Neuronal stem cell (in vitro differentiated cells): ENCODE measurements at regions not wholly inside any gene's neighbourhood (a gene's known extent, or its start where the extent isn't known, plus 50 kb on each side); places are given as distances from the start of the nearest gene placed in this dataset.

Experiments
- DNase-seq: peaks from one replicate; pipeline ENCODE4 v3.0.0-alpha.2; 2013; ENCODE audit warnings: low spot score
- H2AFZ ChIP-seq: one replicate; pipeline ENCODE4 v1.6.1; 2013; ENCODE audit warnings: mild to moderate bottlenecking, low read length, inconsistent platforms
- H2AK5ac ChIP-seq: 2 replicates; pipeline ENCODE4 v1.6.1; 2013; ENCODE audit warnings: low read depth, mild to moderate bottlenecking, inconsistent platforms, low read length, moderate library complexity, mixed read lengths
- H2BK120ac ChIP-seq: 2 replicates; pipeline ENCODE4 v1.6.1; 2013; ENCODE audit warnings: low read depth, mild to moderate bottlenecking, inconsistent platforms, low read length, moderate library complexity, mixed read lengths
- H2BK12ac ChIP-seq: one replicate; pipeline ENCODE4 v1.6.1; 2013; ENCODE audit warnings: low read length, inconsistent platforms
- H2BK15ac ChIP-seq: 2 replicates; pipeline ENCODE4 v1.6.1; 2013; ENCODE audit warnings: mild to moderate bottlenecking, low read length, inconsistent platforms, mixed read lengths
- H2BK5ac ChIP-seq: one replicate; pipeline ENCODE4 v1.6.1; 2013; ENCODE audit warnings: inconsistent platforms, mild to moderate bottlenecking, low read length, moderate library complexity
- H3K14ac ChIP-seq: one replicate; pipeline ENCODE4 v1.6.1; 2013; ENCODE audit warnings: low read length, inconsistent platforms
- H3K18ac ChIP-seq: 2 replicates; pipeline ENCODE4 v1.6.1; 2013; ENCODE audit warnings: low read length, inconsistent platforms
- H3K23ac ChIP-seq: 2 replicates; pipeline ENCODE4 v1.6.1; 2013; ENCODE audit warnings: low read depth, mild to moderate bottlenecking, mixed read lengths, low read length, inconsistent platforms; ENCODE audit not compliant: poor library complexity
- H3K27ac ChIP-seq: replicated peaks from 3 replicates; pipeline ENCODE4 v1.5.1; 2013; ENCODE audit warnings: low read length, inconsistent platforms
- H3K27me3 ChIP-seq, 3 experiments: 2 replicates each; pipeline ENCODE4 v1.6.1; 2013; ENCODE audit warnings: low read length in 3 of 3, mild to moderate bottlenecking in 2 of 3, inconsistent platforms in 1 of 3, low read depth in 1 of 3, mixed read lengths in 1 of 3, moderate library complexity in 1 of 3; ENCODE audit not compliant: control insufficient read depth in 3 of 3, insufficient read depth in 3 of 3
- H3K36me3 ChIP-seq, 2 donors: replicated peaks in 1 of 2; 2 replicates each; pipeline ENCODE4 v1.6.1; 2013; ENCODE audit warnings: low read length in 2 of 2; ENCODE audit not compliant: control insufficient read depth in 2 of 2, insufficient read depth in 2 of 2
- H3K4ac ChIP-seq: 2 replicates; pipeline ENCODE4 v1.6.1; 2013; ENCODE audit warnings: inconsistent platforms, mild to moderate bottlenecking, low read length, moderate library complexity
- H3K4me1 ChIP-seq, 2 donors: 1 replicate in 1 of 2; 2 replicates in 1 of 2; pipeline ENCODE4 v1.6.1; 2013; ENCODE audit warnings: low read length in 2 of 2, low read depth in 1 of 2; ENCODE audit not compliant: control insufficient read depth in 2 of 2, insufficient read depth in 1 of 2
- H3K4me2 ChIP-seq: one replicate; pipeline ENCODE4 v1.6.1; 2013; ENCODE audit warnings: mild to moderate bottlenecking, low read length, inconsistent platforms; ENCODE audit not compliant: insufficient read depth, poor library complexity, severe bottlenecking
- H3K4me3 ChIP-seq, 2 donors: 2 replicates each; pipeline ENCODE4 v1.5.1; 2013; ENCODE audit warnings: low read length in 2 of 2, mild to moderate bottlenecking in 2 of 2, inconsistent platforms in 1 of 2, moderate library complexity in 1 of 2
- H3K79me1 ChIP-seq: one replicate; pipeline ENCODE4 v1.6.1; 2013; ENCODE audit warnings: low read depth, mild to moderate bottlenecking, inconsistent platforms, low read length, moderate library complexity
- H3K9ac ChIP-seq: one replicate; pipeline ENCODE4 v1.6.1; 2013; ENCODE audit warnings: mild to moderate bottlenecking, low read depth, low read length, inconsistent platforms; ENCODE audit not compliant: poor library complexity
- H3K9me3 ChIP-seq, 2 donors: replicated peaks in 1 of 2; 2 replicates each; pipeline versions ENCODE3 to v1.6.1; 2013; ENCODE audit warnings: low read length in 2 of 2, mild to moderate bottlenecking in 2 of 2, inconsistent platforms in 1 of 2, low read depth in 1 of 2, mixed read lengths in 1 of 2, moderate library complexity in 1 of 2; ENCODE audit not compliant: control insufficient read depth in 2 of 2, insufficient read depth in 1 of 2
- H4K8ac ChIP-seq: one replicate; pipeline ENCODE4 v1.6.1; 2013; ENCODE audit warnings: low read depth, mild to moderate bottlenecking, inconsistent platforms, low read length, moderate library complexity
- H4K91ac ChIP-seq: one replicate; pipeline ENCODE4 v1.6.1; 2013; ENCODE audit warnings: low read length, low read depth, mild to moderate bottlenecking, inconsistent platforms; ENCODE audit not compliant: poor library complexity
- WGBS, 2 donors: extraction: QIAGEN DNeasy Blood & Tissue Kit; methylation state at CpG; one replicate each; pipeline ENCODE4 v1.1.7; 2013; ENCODE audit warnings: missing lambda C conversion rate in 2 of 2, mixed read lengths in 1 of 2; ENCODE audit not compliant: insufficient read length in 2 of 2, insufficient replicate concordance in 1 of 2; ENCODE audit errors: extremely low coverage in 2 of 2; 5-methylcytosine and 5-hydroxymethylcytosine counted together

GRCh38 chr6:1538810-1539478 lies 70.8 kb upstream of the FOXC1 start:
- Histone ChIP-seq H3K36me3 (no peaks in the 10 kb centered on the region), H3K4me2 (no peak overlapping the region), H3K14ac (no peak overlapping the region), H3K4me1 (peaks cover 0 to 3% of the 10 kb centered on the region in 2 donors), H3K27me3 (peaks cover 0 to 2% (median 0%) of the 10 kb centered on the region in 3 experiments), H2AFZ (no peak overlapping the region), H3K4ac (no peak overlapping the region), H3K9ac (no peak overlapping the region), H3K79me1 (no peaks in the 10 kb centered on the region), H3K23ac (no peak overlapping the region), H2AK5ac (no peak overlapping the region), H4K91ac (no peak overlapping the region), H2BK12ac (no peak overlapping the region), H2BK5ac (no peak overlapping the region), H4K8ac (no peak overlapping the region), H3K27ac (no peak overlapping the region), H3K9me3 (peaks cover 0 to 2% of the 10 kb centered on the region in 2 donors), H2BK15ac (no peak overlapping the region), H3K18ac (peak overlapping the region; percentile 8), H2BK120ac (no peak overlapping the region), H3K4me3 (no peak overlapping the region)
- DNase-seq = no peak
- WGBS, 2 donors = no CpG with 5 or more reads among the region's 16 CpGs

GRCh38 chr6:1540864-1541521 lies 68.7 kb upstream of the FOXC1 start:
- H4K91ac ChIP-seq = no peak overlapping the region
- WGBS, 2 donors = no CpG with 5 or more reads among the region's 11 CpGs
- H3K27ac ChIP-seq = no peak overlapping the region
- H3K4me2 ChIP-seq = no peak overlapping the region
- no peaks in the 10 kb centered on the region for H3K36me3 ChIP-seq
- H2BK120ac ChIP-seq = no peak overlapping the region
- H3K9ac ChIP-seq = no peak overlapping the region
- peaks cover 0 to 2% (median 0%) of the 10 kb centered on the region in 3 experiments for H3K27me3 ChIP-seq
- no peak overlapping the region for H4K8ac ChIP-seq
- H2AK5ac ChIP-seq = no peak overlapping the region
- H2BK15ac ChIP-seq = no peak overlapping the region
- no peak overlapping the region for H3K14ac ChIP-seq
- H3K18ac ChIP-seq = no peak overlapping the region
- no peaks in the 10 kb centered on the region for H3K79me1 ChIP-seq
- no peak overlapping the region for H3K4ac ChIP-seq
- H3K9me3 ChIP-seq = peaks cover 0 to 2% of the 10 kb centered on the region in 2 donors
- H2BK5ac ChIP-seq = no peak overlapping the region
- no peak overlapping the region for H3K4me3 ChIP-seq
- no peak overlapping the region for H3K23ac ChIP-seq
- H2AFZ ChIP-seq = no peak overlapping the region
- H2BK12ac ChIP-seq = no peak overlapping the region
- no peak for DNase-seq
- H3K4me1 ChIP-seq = no peaks in the 10 kb centered on the region

DNA sequence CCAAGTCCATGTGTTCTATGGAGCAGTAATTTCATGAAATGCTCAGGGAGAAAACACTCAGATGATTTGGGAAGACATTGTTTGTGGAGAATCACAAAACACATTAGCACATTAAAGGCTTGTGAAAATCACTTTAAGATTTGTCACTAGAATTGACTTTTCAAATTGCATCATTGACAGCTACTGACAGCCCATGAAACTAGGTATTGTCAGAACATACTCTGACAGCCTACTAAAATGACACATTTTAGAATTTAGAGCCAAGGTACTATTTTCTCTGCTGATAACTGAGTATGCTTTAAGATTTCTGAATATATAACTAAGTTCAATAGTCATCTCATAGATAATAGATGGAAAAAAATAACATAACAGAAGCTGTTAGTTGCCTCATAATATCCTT lies 67.4 kb upstream of the FOXC1 start:
- Histone ChIP-seq H3K4ac (no peak overlapping the region), H3K9ac (no peak overlapping the region), H3K27ac (no peak overlapping the region), H4K91ac (no peak overlapping the region), H3K27me3 (peaks cover 0 to 2% (median 0%) of the 10 kb centered on the region in 3 experiments), H3K4me1 (no peaks in the 10 kb centered on the region), H2BK15ac (no peak overlapping the region), H2BK12ac (no peak overlapping the region), H2BK5ac (no peak overlapping the region), H2AFZ (no peak overlapping the region), H3K36me3 (no peaks in the 10 kb centered on the region), H3K23ac (no peak overlapping the region), H3K4me2 (no peak overlapping the region), H2BK120ac (no peak overlapping the region), H4K8ac (no peak overlapping the region), H3K9me3 (peaks cover 0 to 2% of the 10 kb centered on the region in 2 donors), H2AK5ac (no peak overlapping the region), H3K14ac (no peak overlapping the region), H3K18ac (no peak overlapping the region), H3K79me1 (no peaks in the 10 kb centered on the region), H3K4me3 (no peak overlapping the region)
- no peak for DNase-seq

- Histone ChIP-seq H3K14ac (no peak overlapping the region), H2BK5ac (no peak overlapping the region), H3K27ac (no peak overlapping the region), H3K9ac (no peak overlapping the region), H3K36me3 (no peaks in the 10 kb centered on the region), H3K4me3 (no peak overlapping the region), H3K23ac (no peak overlapping the region), H3K4me2 (no peak overlapping the region), H3K27me3 (no peaks in the 10 kb centered on the region), H3K4ac (no peak overlapping the region), H2AK5ac (no peak overlapping the region), H3K4me1 (no peaks in the 10 kb centered on the region), H3K9me3 (peaks cover 0 to 2% of the 10 kb centered on the region in 2 donors), H2AFZ (no peak overlapping the region), H2BK120ac (no peak overlapping the region), H2BK12ac (no peak overlapping the region), H3K18ac (no peak overlapping the region), H4K8ac (no peak overlapping the region), H2BK15ac (no peak overlapping the region), H3K79me1 (no peaks in the 10 kb centered on the region), H4K91ac (no peak overlapping the region)
- DNase-seq = no peak
- no CpG with 5 or more reads among the region's 3 CpGs for WGBS, 2 donors
Measured at GRCh38 chr6:1542764-1543163, 67.0 kb upstream of the FOXC1 start.
